ENCODE measurements at regions not wholly inside any gene's neighbourhood (a gene's known extent, or its start where the extent isn't known, plus 50 kb on each side); places are given as distances from the start of the nearest gene placed in this dataset.

GRCh38 chr13:22168437-22169190, 497.7 kb downstream of the FGF9 start:
- TF ChIP-seq ZNF114 (CRISPR knock-in tag; IDR thresholded peaks at IDR 0.05) (no peak), POLR2AphosphoS5 (IDR thresholded peaks at IDR 0.05; ENCODE audit: low read depth) (no peak), EZH2phosphoT487 (IDR thresholded peaks at IDR 0.05; ENCODE audit: unreplicated experiment) (no peak), EZH2 (IDR thresholded peaks at IDR 0.05; ENCODE audit: low read depth, unreplicated experiment) (no peak), STAT1 (IDR thresholded peaks at IDR 0.05; ENCODE audit: unreplicated experiment) (no peak), CREB1 (CRISPR knock-in tag; IDR thresholded peaks at IDR 0.05; ENCODE audit: low read depth) (no peak), ZNF331 (CRISPR knock-in tag; IDR thresholded peaks at IDR 0.05; ENCODE audit: low read depth) (no peak), JUNB (IDR thresholded peaks at IDR 0.05; ENCODE audit: unreplicated experiment) (no peak)
- TF ChIP-seq, protein P1, sequence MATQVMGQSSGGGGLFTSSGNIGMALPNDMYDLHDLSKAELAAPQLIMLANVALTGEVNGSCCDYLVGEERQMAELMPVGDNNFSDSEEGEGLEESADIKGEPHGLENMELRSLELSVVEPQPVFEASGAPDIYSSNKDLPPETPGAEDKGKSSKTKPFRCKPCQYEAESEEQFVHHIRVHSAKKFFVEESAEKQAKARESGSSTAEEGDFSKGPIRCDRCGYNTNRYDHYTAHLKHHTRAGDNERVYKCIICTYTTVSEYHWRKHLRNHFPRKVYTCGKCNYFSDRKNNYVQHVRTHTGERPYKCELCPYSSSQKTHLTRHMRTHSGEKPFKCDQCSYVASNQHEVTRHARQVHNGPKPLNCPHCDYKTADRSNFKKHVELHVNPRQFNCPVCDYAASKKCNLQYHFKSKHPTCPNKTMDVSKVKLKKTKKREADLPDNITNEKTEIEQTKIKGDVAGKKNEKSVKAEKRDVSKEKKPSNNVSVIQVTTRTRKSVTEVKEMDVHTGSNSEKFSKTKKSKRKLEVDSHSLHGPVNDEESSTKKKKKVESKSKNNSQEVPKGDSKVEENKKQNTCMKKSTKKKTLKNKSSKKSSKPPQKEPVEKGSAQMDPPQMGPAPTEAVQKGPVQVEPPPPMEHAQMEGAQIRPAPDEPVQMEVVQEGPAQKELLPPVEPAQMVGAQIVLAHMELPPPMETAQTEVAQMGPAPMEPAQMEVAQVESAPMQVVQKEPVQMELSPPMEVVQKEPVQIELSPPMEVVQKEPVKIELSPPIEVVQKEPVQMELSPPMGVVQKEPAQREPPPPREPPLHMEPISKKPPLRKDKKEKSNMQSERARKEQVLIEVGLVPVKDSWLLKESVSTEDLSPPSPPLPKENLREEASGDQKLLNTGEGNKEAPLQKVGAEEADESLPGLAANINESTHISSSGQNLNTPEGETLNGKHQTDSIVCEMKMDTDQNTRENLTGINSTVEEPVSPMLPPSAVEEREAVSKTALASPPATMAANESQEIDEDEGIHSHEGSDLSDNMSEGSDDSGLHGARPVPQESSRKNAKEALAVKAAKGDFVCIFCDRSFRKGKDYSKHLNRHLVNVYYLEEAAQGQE (IDR thresholded peaks at IDR 0.05; ENCODE audit: unreplicated experiment), result no peak
- TF ChIP-seq, protein P2, sequence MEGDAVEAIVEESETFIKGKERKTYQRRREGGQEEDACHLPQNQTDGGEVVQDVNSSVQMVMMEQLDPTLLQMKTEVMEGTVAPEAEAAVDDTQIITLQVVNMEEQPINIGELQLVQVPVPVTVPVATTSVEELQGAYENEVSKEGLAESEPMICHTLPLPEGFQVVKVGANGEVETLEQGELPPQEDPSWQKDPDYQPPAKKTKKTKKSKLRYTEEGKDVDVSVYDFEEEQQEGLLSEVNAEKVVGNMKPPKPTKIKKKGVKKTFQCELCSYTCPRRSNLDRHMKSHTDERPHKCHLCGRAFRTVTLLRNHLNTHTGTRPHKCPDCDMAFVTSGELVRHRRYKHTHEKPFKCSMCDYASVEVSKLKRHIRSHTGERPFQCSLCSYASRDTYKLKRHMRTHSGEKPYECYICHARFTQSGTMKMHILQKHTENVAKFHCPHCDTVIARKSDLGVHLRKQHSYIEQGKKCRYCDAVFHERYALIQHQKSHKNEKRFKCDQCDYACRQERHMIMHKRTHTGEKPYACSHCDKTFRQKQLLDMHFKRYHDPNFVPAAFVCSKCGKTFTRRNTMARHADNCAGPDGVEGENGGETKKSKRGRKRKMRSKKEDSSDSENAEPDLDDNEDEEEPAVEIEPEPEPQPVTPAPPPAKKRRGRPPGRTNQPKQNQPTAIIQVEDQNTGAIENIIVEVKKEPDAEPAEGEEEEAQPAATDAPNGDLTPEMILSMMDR (conservative IDR thresholded peaks at IDR 0.05; ENCODE audit: low read depth in 2 of 2), result no peak
- TF ChIP-seq, protein P3, sequence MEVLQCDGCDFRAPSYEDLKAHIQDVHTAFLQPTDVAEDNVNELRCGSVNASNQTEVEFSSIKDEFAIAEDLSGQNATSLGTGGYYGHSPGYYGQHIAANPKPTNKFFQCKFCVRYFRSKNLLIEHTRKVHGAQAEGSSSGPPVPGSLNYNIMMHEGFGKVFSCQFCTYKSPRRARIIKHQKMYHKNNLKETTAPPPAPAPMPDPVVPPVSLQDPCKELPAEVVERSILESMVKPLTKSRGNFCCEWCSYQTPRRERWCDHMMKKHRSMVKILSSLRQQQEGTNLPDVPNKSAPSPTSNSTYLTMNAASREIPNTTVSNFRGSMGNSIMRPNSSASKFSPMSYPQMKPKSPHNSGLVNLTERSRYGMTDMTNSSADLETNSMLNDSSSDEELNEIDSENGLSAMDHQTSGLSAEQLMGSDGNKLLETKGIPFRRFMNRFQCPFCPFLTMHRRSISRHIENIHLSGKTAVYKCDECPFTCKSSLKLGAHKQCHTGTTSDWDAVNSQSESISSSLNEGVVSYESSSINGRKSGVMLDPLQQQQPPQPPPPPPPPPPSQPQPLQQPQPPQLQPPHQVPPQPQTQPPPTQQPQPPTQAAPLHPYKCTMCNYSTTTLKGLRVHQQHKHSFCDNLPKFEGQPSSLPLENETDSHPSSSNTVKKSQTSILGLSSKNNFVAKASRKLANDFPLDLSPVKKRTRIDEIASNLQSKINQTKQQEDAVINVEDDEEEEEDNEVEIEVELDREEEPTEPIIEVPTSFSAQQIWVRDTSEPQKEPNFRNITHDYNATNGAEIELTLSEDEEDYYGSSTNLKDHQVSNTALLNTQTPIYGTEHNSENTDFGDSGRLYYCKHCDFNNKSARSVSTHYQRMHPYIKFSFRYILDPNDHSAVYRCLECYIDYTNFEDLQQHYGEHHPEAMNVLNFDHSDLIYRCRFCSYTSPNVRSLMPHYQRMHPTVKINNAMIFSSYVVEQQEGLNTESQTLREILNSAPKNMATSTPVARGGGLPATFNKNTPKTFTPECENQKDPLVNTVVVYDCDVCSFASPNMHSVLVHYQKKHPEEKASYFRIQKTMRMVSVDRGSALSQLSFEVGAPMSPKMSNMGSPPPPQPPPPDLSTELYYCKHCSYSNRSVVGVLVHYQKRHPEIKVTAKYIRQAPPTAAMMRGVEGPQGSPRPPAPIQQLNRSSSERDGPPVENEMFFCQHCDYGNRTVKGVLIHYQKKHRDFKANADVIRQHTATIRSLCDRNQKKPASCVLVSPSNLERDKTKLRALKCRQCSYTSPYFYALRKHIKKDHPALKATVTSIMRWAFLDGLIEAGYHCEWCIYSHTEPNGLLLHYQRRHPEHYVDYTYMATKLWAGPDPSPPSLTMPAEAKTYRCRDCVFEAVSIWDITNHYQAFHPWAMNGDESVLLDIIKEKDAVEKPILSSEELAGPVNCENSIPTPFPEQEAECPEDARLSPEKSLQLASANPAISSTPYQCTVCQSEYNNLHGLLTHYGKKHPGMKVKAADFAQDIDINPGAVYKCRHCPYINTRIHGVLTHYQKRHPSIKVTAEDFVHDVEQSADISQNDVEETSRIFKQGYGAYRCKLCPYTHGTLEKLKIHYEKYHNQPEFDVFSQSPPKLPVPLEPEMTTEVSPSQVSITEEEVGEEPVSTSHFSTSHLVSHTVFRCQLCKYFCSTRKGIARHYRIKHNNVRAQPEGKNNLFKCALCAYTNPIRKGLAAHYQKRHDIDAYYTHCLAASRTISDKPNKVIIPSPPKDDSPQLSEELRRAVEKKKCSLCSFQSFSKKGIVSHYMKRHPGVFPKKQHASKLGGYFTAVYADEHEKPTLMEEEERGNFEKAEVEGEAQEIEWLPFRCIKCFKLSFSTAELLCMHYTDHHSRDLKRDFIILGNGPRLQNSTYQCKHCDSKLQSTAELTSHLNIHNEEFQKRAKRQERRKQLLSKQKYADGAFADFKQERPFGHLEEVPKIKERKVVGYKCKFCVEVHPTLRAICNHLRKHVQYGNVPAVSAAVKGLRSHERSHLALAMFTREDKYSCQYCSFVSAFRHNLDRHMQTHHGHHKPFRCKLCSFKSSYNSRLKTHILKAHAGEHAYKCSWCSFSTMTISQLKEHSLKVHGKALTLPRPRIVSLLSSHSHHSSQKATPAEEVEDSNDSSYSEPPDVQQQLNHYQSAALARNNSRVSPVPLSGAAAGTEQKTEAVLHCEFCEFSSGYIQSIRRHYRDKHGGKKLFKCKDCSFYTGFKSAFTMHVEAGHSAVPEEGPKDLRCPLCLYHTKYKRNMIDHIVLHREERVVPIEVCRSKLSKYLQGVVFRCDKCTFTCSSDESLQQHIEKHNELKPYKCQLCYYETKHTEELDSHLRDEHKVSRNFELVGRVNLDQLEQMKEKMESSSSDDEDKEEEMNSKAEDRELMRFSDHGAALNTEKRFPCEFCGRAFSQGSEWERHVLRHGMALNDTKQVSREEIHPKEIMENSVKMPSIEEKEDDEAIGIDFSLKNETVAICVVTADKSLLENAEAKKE (CRISPR knock-in tag; IDR thresholded peaks at IDR 0.05), result no peak

Measured in GM23338 (cell line).